ENCODE measurements at regions not wholly inside any gene's neighbourhood (a gene's known extent, or its start where the extent isn't known, plus 50 kb on each side); places are given as distances from the start of the nearest gene placed in this dataset.

GRCh38 chr4:27293831-27294230 is 433.2 kb downstream of the STIM2 start:
- TF ChIP-seq CTCF (IDR thresholded peaks at IDR 0.05) (no peak), POLR2A (IDR thresholded peaks at IDR 0.05) (no peak)
